GM12878 (cell line): ENCODE measurements at regions not wholly inside any gene's neighbourhood (a gene's known extent, or its start where the extent isn't known, plus 50 kb on each side); places are given as distances from the start of the nearest gene placed in this dataset.

ENCODE experiments used
- ATAC-seq: fragments of 200-7000 bp; cut with Tn5 transposase; 3 replicates; pipeline ENCODE4 v1.9.1; 2020; ENCODE audit warnings: mild to moderate bottlenecking, moderate library complexity
- BruUV-seq: library from RNA; stranded (reverse); fragments of 400-500 nt; replicated peaks from 2 replicates; lab custom pipeline; 2021; lab: Mats Ljungman, UMichigan
- CTCF ChIA-PET: fragments of 300-600 bp; sonication (Branson Sonifier 250); formaldehyde crosslinking; extraction: SDS; loops from one replicate; lab custom pipeline; 2021; ENCODE audit warnings: inconsistent platforms; lab: Yijun Ruan, JAX
- POLR2A ChIA-PET: fragments of 350-600 bp; formaldehyde crosslinking; extraction: SDS; loops from one replicate; lab custom pipeline; 2021; ENCODE audit warnings: inconsistent platforms; lab: Charles Lee
- RAD21 ChIA-PET: fragments of 300-600 bp; sonication (Branson Sonifier 250); formaldehyde crosslinking; loops from one replicate; lab custom pipeline; 2023; ENCODE audit warnings: antibody characterized with exemption; ENCODE audit not compliant: unreplicated experiment; lab: Charles Lee
- SMC1A ChIA-PET: fragments of 300-600 bp; sonication (Branson Sonifier 250); formaldehyde crosslinking; loops from one replicate; lab custom pipeline; 2023; ENCODE audit not compliant: unreplicated experiment, uncharacterized antibody; lab: Charles Lee
- DNase-seq: peaks from one replicate; pipeline ENCODE4 v3.0.0-alpha.2; 2011; ENCODE audit warnings: low read depth, low spot score
- FAIRE-seq: peaks from 3 replicates; lab custom pipeline; 2011; peaks lifted over from hg19 to GRCh38; lab: Jason Lieb, UNC
- H2AFZ ChIP-seq: 2 replicates; pipeline ENCODE4 v1.6.0; 2011; ENCODE audit warnings: low read depth, low read length, control low read depth; ENCODE audit not compliant: control insufficient read depth
- H3K27ac ChIP-seq: 2 replicates; pipeline ENCODE4 v1.5.1; 2011; ENCODE audit warnings: control low read depth; ENCODE audit not compliant: control insufficient read depth, insufficient read depth
- H3K27me3 ChIP-seq, 2 experiments: replicated peaks in 1 of 2; 2 replicates each; pipeline versions ENCODE4 v1.6.0 to v1.6.1; 2011; ENCODE audit warnings: low read length in 1 of 2; ENCODE audit not compliant: control insufficient read depth in 2 of 2, insufficient read depth in 2 of 2
- H3K36me3 ChIP-seq, 2 experiments: 2 replicates each; pipeline ENCODE4 v1.5.1; 2011; ENCODE audit warnings: low read length in 1 of 2; ENCODE audit not compliant: control insufficient read depth in 2 of 2, insufficient read depth in 2 of 2
- H3K4me1 ChIP-seq: 2 replicates; pipeline ENCODE4 v1.6.1; 2011; ENCODE audit warnings: mild to moderate bottlenecking, low read length, moderate library complexity, mixed read lengths; ENCODE audit not compliant: control insufficient read depth, insufficient read depth
- H3K4me2 ChIP-seq: 2 replicates; pipeline ENCODE4 v1.6.0; 2011; ENCODE audit warnings: control low read depth; ENCODE audit not compliant: control insufficient read depth, insufficient read depth
- H3K4me3 ChIP-seq: fragments of 200-600 bp; sonication (generic); 2 replicates; pipeline ENCODE4 v1.5.1; 2016
- H3K79me2 ChIP-seq: 2 replicates; pipeline ENCODE4 v1.6.0; 2011; ENCODE audit warnings: low read length; ENCODE audit not compliant: control insufficient read depth, insufficient read depth
- H3K9ac ChIP-seq: 2 replicates; pipeline ENCODE4 v1.8.0; 2011; ENCODE audit warnings: low read length, control low read depth, mixed read lengths; ENCODE audit not compliant: control insufficient read depth, insufficient read depth
- H3K9me3 ChIP-seq: replicated peaks from 3 replicates; pipeline ENCODE4 v1.5.1; 2011; ENCODE audit warnings: mild to moderate bottlenecking, low read length; ENCODE audit not compliant: control insufficient read depth, insufficient read depth
- H4K20me1 ChIP-seq: 2 replicates; pipeline ENCODE4 v1.6.0; 2011; ENCODE audit not compliant: control insufficient read depth, insufficient read depth
- ASH2L ChIP-seq: fragments of 300-600, 200-600 bp; sonication (generic); IDR thresholded peaks from 2 replicates; pipeline ENCODE4 v1.6.1; 2017; ENCODE audit warnings: low read depth, mild to moderate bottlenecking, borderline replicate concordance
- ATF7 ChIP-seq: fragments of 450-650 bp; IDR thresholded peaks from 2 replicates; pipeline ENCODE4 v1.6.1; 2016; ENCODE audit warnings: low read depth, mild to moderate bottlenecking
- BACH1 ChIP-seq: fragments of 450-650 bp; IDR thresholded peaks from 2 replicates; pipeline ENCODE4 v1.6.1; 2017; ENCODE audit warnings: mild to moderate bottlenecking, borderline replicate concordance
- CHD2 ChIP-seq: IDR thresholded peaks from 2 replicates; pipeline ENCODE4 v1.6.1; 2011; ENCODE audit warnings: low read depth, low read length, improper control_type of control experiment, borderline replicate concordance
- HDGF ChIP-seq: fragments of 450-650 bp; IDR thresholded peaks from 2 replicates; pipeline ENCODE4 v1.6.1; 2016; ENCODE audit warnings: antibody characterized with exemption
- MAX ChIP-seq: IDR thresholded peaks from 2 replicates; pipeline ENCODE4 v1.6.1; 2012; ENCODE audit warnings: low read depth, low read length, improper control_type of control experiment
- MXI1 ChIP-seq: fragments of 150-350 bp; IDR thresholded peaks from 2 replicates; pipeline ENCODE4 v1.6.1; 2011; ENCODE audit warnings: low read depth, mild to moderate bottlenecking, inconsistent platforms, low read length, improper control_type of control experiment
- NFXL1 ChIP-seq: fragments of 450-650 bp; IDR thresholded peaks from 2 replicates; pipeline ENCODE4 v1.6.1; 2017; ENCODE audit warnings: antibody characterized with exemption, mild to moderate bottlenecking, borderline replicate concordance
- PRDM15 ChIP-seq: fragments of 450-650 bp; formaldehyde crosslinking; IDR thresholded peaks from 2 replicates; pipeline ENCODE4 v1.4.0; 2020; ENCODE audit warnings: mild to moderate bottlenecking, moderate library complexity
- USF2 ChIP-seq: IDR thresholded peaks from 2 replicates; pipeline ENCODE4 v1.6.1; 2011; ENCODE audit warnings: low read depth, low read length, improper control_type of control experiment, borderline replicate concordance
- ZNF207 ChIP-seq: fragments of 450-650 bp; IDR thresholded peaks from 2 replicates; pipeline ENCODE4 v1.6.1; 2014; ENCODE audit warnings: antibody characterized with exemption, mild to moderate bottlenecking, borderline replicate concordance
- WGBS: methylation state at CpG from one replicate; pipeline ENCODE4 v1.1.6; 2016; ENCODE audit warnings: low lambda C conversion rate; ENCODE audit not compliant: insufficient replicate concordance, insufficient coverage; ENCODE audit errors: missing lambda C conversion rate; 5-methylcytosine and 5-hydroxymethylcytosine counted together
- in situ Hi-C: fragments of 300-500 bp; cut with MboI; formaldehyde crosslinking; loops from 9 replicates; pipeline ENCODE4 v1.14.3; 2018; ENCODE audit warnings: mixed read lengths
- intact Hi-C: fragments of 100-400 bp; cut with micrococcal nuclease; formaldehyde crosslinking; loops from one replicate; pipeline ENCODE4 v1.14.2; 2022; ENCODE audit not compliant: unreplicated experiment

- TF ChIP-seq ZNF207 (no peak), ASH2L (no peak), USF2 (no peak), HDGF (no peak)
Measured at GRCh38 chr12:65637774-65638173, 186.5 kb upstream of the HMGA2 start (continued).

GRCh38 chr12:65638324-65638723 is 186.0 kb upstream of the HMGA2 start:
- Histone ChIP-seq H3K27me3 (no peaks in the 10 kb centered on the region), H4K20me1 (no peaks in the 10 kb centered on the region), H3K9me3 (no peaks in the 10 kb centered on the region), H3K36me3 (no peaks in the 10 kb centered on the region), H3K4me1 (no peaks in the 10 kb centered on the region), H3K79me2 (no peaks in the 10 kb centered on the region), H2AFZ (no peak overlapping the region), H3K4me2 (no peak overlapping the region), H3K4me3 (no peak overlapping the region), H3K9ac (no peak overlapping the region), H3K27ac (no peak overlapping the region)
- intact Hi-C loops = no loop called here
- ChIA-PET SMC1A (no interaction called here), CTCF (interaction anchor here (0.8 kb wide), 1 partner anchor 9 kb away, joined by 3 read pairs; no protein-coding TSS in a partner anchor), RAD21 (no interaction called here), POLR2A (interaction anchor here (0.5 kb wide), 1 partner anchor 474 kb away, joined by 3 read pairs; no protein-coding TSS in a partner anchor)
- TF ChIP-seq ATF7 = no peak
- no peak for ATAC-seq
- DNase-seq = no peak
- no peak for FAIRE-seq
- BruUV-seq = no TSS peak
- in situ Hi-C loops = no loop called here

- ChIA-PET RAD21 (no interaction called here), CTCF (no interaction called here), SMC1A (interaction anchor here (0.6 kb wide), 2 partner anchors 108 to 704 kb away, joined by 3 read pairs; no protein-coding TSS in a partner anchor), POLR2A (no interaction called here)
- BruUV-seq = no TSS peak
- Histone ChIP-seq H3K9ac (no peak overlapping the region), H3K4me3 (no peak overlapping the region), H3K4me2 (no peak overlapping the region), H3K27ac (no peak overlapping the region), H3K4me1 (no peaks in the 10 kb centered on the region), H4K20me1 (no peaks in the 10 kb centered on the region), H3K36me3 (no peaks in the 10 kb centered on the region), H3K79me2 (no peaks in the 10 kb centered on the region), H3K9me3 (no peaks in the 10 kb centered on the region), H2AFZ (no peak overlapping the region), H3K27me3 (no peaks in the 10 kb centered on the region)
- FAIRE-seq (no peak), ATAC-seq (no peak), DNase-seq (no peak)
- intact Hi-C loops (no loop called here), in situ Hi-C loops (no loop called here)
- 13% methylated on average over 3 of the region's 3 CpGs for WGBS
- TF ChIP-seq CHD2 (no peak), PRDM15 (CRISPR knock-in tag) (no peak), MAX (no peak), MXI1 (no peak), NFXL1 (no peak), BACH1 (no peak)
Measured at GRCh38 chr12:65640489-65640901, 183.8 kb upstream of the HMGA2 start.
